GM12872 (cell line): ENCODE measurements at regions not wholly inside any gene's neighbourhood (a gene's known extent, or its start where the extent isn't known, plus 50 kb on each side); places are given as distances from the start of the nearest gene placed in this dataset.

Source experiments
- CTCF ChIP-seq: IDR thresholded peaks from 3 replicates; pipeline ENCODE4 v1.5.1; 2011; ENCODE audit warnings: low read depth, mild to moderate bottlenecking, low read length, moderate library complexity; ENCODE audit not compliant: insufficient read depth

- TF ChIP-seq CTCF, result no peak
Measured at GRCh38 chr7:12481722-12482121, 78.1 kb upstream of the VWDE start.

- no peak for TF ChIP-seq CTCF
Measured at GRCh38 chr7:12485845-12486244, 82.2 kb upstream of the VWDE start.

- no peak for TF ChIP-seq CTCF
Measured at GRCh38 chr7:12488341-12488740, 82.2 kb upstream of the SCIN start.

GRCh38 chr7:12490107-12490688 is 80.3 kb upstream of the SCIN start:
- TF ChIP-seq CTCF, result peak; percentile 38; the same call in 1 of the 3 replicates

GRCh38 chr7:12490940-12491339 is 79.6 kb upstream of the SCIN start:
- TF ChIP-seq CTCF, result no peak

GRCh38 chr7:12491526-12491925 is 79.0 kb upstream of the SCIN start:
- no peak for TF ChIP-seq CTCF

GRCh38 chr7:12493407-12493806 is 77.1 kb upstream of the SCIN start:
- TF ChIP-seq CTCF, result no peak
